GM19372 (cell line): ENCODE measurements at regions not wholly inside any gene's neighbourhood (a gene's known extent, or its start where the extent isn't known, plus 50 kb on each side); places are given as distances from the start of the nearest gene placed in this dataset.

Source experiments
- ATAC-seq: cut with Tn5 transposase; IDR thresholded peaks from one replicate; pipeline ENCODE4 v1.9.1; 2021; ENCODE audit warnings: mild to moderate bottlenecking, low read depth, moderate library complexity; ENCODE audit not compliant: unreplicated experiment

DNA sequence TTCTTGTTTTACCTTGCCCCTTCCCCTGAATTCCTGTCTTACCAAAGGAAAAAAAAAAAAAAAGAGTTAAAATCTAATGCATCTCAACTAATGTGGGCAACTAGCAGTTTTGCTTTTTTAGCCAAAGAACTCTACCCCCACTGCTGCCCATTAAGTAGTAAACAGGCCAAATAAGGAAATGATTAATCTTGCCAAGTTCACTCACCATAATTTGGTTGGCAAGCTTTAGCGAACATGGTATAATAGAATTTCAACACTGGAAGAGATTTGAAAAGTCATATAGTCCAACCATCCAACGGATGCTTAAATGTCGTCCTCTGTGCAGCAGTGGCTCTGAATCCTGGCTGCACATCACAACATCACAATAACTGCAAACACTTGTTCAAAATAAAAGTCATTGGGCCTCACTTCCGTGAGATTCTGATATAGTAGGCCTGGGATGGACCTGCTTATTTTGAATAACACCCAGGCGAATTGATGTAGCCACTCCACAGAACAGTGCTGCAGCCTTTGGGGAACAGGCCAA, 142.0 kb upstream of the UBE2E1 start:
- no peak for ATAC-seq

DNA sequence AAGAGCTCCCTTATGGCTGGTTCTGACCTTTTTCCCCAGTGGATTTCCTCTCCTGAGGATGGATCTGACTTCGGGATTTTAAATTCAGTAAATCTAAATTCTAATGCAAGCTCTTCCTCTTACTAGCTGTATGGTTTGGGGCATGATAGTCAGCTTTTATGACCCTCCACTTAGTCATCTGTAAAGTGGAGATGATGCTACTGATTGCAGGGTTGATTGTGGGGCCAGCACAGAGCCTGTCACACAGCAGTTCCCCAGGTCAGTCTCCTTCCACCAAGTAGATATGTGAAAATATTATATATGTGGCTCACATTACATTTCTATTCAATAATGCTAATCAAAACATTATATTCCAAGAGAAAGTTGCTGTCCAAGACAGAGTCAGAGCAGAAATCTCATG, 141.3 kb upstream of the UBE2E1 start:
- ATAC-seq = no peak

DNA sequence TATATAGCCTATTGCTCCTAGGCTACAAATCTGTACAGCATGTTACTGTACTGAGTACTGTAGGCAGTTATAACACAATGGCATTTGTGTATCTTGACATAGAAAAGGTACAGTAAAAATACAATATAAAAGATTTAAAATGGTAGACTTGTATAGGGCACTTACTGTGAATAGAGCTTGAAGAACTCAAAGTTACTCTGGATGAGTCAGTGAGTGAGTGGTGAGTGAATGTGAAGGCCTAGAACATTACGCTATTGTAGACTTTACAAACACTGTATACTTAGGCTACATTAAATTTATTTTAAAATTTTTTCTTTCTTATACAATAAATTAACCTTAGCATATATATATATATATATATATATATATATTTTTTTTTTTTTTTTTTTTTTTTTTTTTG, 140.0 kb upstream of the UBE2E1 start:
- ATAC-seq = no peak

DNA sequence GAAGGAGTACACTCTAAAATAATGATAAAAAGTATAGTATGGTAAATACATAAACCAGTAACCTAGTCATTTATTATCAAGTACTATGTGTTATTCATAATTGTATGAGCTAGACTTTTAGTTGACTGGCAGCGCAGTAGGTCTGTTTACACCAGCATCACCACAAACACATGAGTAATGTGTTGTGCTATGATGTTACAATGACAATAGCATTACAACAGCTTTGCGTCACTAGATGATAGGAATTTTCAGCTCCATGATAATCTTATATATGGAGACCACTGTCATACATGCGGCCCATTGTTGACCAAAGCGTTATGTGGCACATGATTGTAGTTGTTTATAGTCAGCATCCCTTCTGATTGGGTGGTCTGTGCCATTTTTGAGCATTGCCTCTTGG, 138.9 kb upstream of the UBE2E1 start:
- ATAC-seq = no peak

DNA sequence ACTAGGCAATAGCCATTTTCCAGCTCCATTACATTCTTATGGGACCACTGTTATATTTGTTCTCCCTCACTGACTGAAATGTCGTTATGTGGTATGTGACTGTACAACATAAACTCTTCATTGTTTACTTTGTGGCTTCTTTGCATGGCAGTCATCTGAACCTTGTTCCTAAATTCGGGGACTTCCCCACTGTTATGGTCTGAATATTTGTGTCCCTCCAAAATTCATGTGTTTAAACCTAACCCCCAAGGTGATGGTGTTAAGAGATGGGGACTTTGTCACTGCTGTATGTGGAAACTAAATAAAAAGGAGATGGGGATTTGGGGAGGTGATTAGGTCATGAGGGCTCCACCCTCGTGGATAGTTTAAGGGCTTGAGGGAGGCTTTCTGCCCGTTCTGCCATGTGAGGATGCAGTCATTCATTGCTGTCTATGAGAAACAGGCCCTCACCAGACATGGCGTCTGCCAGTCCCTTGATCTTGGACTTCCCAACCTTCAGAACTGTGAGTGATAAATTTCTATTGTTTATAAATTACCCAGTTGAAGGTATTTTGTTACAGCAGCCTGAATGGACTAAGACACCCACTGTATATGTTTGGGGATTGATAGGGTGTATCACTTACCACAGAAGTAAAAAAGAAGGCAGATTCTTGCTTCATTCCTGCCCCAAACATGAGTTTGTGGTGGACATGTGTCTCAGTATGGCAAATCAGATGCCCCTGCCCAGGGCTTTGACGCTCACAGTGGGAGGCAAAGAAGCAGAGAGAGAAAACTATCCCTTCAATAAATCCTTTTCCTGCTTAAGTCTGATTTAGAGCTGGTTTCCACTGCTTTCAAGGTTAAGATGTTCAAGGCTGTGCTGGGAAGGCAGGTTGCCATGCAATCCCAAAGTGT, 138.0 kb upstream of the UBE2E1 start:
- no peak for ATAC-seq

DNA sequence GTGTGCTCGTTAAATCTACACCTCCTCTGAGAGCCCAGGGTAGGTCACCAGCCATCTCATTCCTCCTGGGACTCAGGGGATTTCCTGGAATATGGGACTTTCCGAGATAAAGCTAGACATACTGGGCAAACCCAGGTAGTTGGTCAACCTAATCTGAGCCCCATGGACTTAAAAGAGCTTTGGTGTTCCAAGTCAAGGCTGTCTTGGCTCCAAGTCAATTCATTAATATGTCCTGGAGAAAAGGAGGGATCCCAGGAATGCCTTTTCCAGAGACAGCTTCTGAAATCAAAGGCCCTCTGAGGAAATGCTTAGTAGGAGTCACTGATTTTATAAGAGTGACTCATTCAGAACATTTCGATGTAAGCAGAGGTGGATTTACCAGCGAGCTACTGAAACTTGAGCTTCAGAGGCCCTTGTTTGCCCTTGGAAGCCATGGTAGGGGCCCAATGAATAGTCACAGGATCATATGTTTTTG, 137.3 kb upstream of the UBE2E1 start:
- ATAC-seq = no peak

DNA sequence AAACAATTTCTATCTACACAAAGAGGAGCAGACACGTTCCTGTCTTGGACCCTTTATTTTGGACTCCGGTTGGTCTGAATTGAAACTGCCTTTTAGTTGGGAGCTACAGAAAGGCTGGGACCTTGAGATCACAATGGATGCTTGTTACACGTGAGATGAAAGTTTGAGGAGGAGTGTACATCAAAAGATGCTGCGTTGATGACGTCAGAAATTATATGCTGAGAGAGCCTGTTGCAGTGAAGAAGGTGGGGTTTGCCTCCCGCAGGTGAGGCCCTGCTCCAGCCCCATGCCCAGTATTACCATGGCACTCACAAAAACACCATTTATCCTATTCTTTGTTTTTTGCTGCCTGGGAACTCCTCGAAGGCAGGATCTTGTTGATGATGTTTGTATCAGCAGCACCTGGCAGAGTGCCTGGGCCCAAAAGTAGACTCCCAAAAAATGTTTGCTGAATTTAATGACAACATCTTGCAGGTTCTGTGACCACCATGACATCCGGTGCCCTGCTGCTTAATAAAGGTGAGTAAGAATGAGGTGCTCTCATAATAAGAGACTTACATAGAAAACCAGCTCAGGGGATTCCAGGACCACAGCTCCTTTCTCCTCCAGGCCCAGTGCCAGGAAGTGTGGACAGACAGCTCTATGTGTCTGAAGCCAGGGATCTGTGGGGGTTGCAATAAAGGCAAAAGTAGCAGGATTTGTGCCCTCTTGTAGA, 136.1 kb upstream of the UBE2E1 start:
- no peak for ATAC-seq

DNA sequence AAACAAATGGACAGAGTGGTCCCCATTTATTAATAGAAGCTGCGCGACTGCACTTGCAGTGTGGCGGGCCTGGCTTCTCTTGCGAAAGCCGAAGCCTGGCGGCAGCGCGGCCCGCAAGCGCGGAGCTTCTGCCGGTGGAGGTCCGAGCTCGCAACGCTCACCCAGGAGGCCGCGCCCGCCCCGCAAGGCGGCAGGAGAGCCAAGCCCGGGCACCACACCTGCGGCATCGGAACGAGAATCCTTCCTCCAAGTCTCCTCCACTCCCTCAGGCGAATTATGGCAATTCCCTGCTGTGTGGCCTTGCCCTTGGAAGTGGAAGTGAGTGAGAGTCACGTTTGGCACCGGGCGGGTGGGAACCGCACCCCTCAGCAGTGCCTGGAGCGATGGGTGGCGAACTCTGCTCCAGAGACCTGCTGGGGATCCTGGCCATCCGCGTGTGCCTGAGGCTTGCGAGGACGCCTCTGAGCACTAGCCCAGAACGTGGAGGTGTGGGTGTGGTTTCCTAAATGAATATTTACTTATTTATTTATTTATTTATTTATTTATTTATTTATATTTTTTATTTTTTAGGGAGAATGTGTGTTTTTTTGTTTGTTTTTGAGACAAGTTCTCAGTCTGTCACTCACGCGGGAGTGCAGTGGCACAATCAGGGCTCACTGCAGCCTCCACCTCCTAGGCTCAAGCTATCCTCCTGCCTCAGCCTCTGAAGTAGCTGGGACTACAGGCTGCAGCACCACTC, 133.7 kb upstream of the UBE2E1 start:
- no peak for ATAC-seq

DNA sequence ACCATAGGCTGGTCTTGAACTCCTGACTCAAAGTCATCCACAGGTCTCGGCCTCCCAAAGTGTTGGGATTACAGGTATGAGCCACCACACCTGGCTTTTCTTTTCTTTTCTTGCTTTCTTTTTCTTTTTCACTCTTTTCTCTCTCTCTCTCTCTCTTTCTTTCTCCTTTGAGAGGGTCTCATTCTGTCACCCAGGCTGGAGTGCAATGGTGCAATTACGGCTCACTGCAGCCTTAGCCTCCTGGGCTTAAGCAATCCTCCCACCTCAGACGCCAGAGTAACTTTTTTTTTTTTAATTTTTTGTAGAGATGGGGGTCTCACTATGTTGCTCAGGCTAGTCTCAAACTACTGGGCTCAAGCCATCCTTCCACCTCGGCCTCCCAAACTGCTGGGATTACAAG, 133.1 kb upstream of the UBE2E1 start:
- ATAC-seq = no peak

DNA sequence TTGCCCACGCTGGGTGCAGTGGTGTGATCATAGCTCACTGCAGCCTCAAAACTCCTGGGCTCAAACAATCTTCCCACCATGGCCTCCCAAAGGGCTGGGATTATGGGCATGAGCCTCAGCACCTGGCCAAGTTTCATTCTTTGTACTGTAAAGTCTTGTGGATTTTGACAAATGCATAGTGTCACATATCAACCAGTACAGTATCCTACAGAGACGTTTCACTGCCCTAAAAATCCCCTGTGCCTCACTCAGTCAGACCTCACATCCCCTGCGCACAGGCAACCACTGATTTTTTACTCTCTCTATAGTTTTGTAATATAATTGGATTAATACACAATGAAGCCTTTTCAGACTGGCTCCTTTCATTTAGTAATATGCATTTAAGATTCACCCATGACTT, 130.7 kb upstream of the UBE2E1 start:
- no peak for ATAC-seq

DNA sequence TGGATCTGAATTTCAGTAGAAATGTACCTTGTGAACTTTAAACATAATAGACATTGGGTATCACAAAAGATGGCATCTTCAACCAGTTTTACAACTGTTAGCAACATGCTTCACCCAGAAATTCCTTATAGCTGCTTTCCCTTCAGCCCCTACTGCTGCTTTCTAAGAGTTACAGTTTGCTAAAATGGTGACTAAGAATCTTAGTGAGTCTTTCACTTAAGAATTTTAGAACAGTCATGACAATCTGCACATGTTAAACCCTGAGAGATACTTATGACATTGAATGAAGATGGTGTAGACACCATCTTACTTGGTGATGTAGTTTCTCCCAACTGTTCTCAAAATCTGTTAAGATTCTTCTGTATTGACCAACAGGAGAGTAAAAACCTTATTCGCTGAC, 129.7 kb upstream of the UBE2E1 start:
- ATAC-seq = no peak

DNA sequence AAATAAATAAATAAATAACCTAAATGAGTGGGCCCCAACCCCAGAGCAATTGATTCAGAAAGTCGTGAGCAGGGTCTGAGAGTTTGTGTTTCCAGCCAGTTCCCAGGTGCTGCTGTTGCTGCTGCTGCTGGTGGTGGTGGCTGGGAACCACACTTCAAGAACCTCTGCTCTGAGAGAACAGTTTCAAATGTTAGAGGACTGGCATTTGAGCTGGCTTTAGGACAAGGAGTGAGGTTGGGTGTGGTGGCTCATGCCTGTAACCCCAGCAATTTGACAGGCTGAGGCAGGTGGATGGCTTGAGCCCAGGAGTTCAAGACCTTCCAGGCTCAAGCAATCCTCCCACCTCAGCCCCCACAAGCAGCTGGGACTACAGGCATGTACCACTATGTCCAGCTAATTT, 123.1 kb upstream of the UBE2E1 start:
- ATAC-seq = peak; percentile 49

DNA sequence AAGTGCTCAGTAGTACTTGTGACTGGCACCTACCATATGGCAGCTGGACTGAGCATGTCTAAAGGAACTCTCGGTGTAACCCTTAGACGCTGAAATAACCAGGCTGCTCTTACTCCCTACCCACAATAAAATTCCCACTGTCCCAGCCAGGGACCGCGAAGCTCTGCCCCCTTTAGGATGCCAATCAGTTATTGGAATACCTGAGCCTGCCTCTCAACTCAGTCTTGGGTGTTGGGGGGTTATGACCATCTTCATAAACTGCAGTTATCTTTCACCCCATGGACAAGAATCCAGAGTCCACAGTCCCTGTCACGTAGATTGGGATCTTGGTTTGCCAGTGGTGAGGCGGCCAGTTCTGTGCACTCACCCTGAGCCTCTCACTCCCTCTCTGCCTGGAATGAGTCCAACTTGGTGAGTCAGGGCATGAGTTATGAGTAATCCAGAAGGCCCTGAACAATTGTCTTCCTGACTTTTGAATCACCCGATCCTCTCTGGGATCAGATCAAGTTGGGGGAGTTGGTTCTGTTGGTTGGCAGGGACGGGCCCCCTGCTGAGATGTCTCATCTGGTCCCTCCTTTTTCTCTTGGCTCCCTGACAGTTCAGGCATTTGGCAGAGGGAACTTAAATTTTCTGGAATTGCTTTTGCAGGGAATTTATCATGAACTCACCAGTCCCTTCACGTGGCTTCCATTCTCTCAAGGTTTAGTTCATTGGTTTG, 120.1 kb upstream of the UBE2E1 start:
- ATAC-seq = no peak

DNA sequence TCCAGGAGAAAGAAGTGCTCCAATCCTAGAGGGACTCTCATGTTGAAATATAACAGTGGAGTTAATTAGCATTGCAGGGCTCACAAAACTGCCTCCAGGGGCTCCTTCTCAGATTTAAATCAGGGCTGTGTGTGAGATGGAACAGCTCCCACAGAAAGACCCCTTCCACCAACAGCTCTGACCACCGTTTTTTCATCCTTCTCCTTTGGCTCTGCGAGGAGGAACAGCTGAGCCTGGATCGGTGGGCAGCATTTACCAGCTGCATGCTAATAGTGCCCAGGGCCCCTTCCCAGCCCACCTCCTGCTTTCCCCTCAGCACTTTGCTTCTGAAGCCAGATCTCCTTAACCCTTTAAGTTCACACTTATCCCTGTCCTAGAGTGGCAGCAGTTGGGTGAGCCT, 119.2 kb upstream of the UBE2E1 start:
- no peak for ATAC-seq

DNA sequence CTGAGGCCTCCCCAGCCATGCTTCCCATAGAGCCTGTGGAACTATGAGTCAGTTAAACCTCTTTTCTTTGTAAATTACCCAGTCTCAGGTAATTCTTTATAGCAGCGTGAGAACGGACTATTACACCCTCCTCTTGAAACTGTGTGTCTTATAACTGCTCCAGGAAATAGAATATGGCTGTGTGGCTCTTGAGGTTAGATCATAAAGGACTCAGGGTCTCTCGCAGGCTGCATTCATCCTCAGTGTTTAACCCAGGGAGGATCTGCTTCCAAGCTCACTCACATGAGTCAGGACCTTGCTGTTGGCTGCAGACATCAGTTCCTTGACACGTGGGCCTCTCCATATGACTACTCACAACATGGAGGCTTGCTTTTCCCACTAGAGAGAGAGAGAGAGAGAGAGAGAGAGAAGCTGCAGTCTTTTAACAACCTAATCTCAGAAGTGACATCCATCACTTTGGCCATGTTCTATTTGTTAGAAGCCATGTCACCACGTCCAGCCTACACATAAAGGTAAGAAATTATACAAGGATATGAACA, 114.3 kb upstream of the UBE2E1 start:
- no peak for ATAC-seq

DNA sequence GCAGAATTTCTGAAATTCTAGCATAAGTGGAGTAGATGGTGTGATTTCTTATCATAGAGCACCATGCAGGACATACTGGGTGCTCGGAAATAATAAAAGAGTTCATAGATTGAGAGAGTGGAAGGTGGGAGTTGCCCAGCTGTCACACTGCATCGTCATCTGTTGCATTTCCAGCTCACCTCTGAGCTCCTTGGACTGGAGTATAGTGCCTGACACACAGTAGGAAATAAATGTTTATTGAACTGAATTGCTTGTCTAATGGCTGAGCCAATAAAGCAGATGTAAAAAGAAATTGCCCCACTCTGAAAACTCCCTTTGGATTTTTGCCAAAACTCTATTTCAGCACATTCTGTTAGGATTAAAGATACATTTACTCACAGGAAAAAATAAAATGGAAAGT, 108.9 kb upstream of the UBE2E1 start:
- no peak for ATAC-seq

DNA sequence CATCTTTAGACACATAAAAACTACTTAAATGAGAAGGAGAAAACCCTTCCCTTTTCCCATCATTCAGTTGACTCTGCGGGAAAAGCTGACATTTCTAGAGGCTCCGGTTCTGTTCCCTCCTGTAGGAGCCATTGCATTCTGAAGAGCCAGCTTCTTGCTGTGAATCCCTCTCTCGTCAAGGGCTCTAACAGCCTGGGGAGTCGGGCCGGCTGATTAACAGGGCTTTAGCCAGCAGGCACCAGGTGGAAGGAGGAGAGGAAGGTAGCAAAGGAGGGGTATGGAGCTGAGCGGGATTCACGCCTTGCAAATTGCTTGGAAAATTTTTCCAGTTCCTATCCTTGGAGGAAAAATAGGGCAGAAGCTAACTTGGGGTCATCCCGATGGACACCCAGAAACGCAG, 108.3 kb upstream of the UBE2E1 start:
- ATAC-seq = no peak

DNA sequence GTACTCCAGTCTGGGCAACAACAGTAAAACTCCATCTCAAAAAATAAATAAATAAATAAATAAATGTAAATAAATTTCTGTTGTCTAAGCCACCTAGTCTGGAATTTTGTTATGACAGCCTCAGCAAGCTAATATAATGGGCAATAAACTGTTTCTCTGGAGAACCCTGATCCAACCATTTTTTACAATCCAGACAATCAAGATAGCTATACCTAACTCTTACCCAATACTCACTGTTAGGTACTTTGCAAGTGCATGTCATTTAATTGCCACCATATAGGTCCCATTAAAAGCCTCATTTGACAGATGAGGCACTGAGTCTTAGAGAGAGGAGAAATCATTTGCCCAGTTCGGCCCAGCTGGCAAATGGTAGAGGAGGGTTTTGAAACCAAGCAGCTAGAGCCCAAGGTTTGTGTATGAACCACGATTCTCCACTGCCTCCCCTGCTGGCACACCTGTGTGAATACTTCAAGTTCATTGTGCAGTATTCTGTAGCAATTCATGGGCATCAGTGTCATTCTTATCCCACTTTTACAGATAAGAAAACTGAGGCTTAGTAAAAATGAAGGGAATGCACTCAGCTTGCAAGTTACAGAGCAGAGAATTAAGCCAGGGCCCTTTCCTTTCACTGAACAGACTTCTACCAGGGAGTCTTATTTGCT, 107.0 kb upstream of the UBE2E1 start:
- no peak for ATAC-seq

DNA sequence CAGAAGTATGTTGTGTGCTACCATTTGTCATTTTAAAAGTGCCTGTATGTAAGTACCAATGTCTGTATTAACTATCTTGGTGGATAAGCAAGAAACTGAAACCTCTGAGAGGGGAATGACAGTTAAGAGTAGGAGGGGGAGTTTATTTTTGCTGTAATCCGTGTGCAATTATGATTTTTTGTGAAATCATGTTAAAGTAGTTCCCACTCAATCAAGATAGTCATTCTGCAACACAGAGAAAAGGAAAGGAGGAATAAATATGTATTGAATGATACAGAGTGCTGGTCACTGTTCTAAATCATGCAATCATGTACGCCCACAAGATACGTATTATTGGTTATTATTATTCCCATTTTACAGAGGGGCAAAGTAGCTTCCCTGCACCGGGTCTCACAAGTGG, 105.1 kb upstream of the UBE2E1 start:
- no peak for ATAC-seq
